HG03097 (cell line): ENCODE measurements at regions not wholly inside any gene's neighbourhood (a gene's known extent, or its start where the extent isn't known, plus 50 kb on each side); places are given as distances from the start of the nearest gene placed in this dataset.

Experiments used
- ATAC-seq: cut with Tn5 transposase; IDR thresholded peaks from one replicate; pipeline ENCODE4 v1.9.1; 2021; ENCODE audit not compliant: unreplicated experiment, low FRiP score

GRCh38 chr12:13843841-13844240 is 137.6 kb downstream of the GRIN2B start:
- ATAC-seq: no peak

GRCh38 chr12:13841358-13841757 is 140.0 kb downstream of the GRIN2B start:
- ATAC-seq: no peak

- no peak for ATAC-seq
Measured at GRCh38 chr12:13839365-13840336, 141.8 kb downstream of the GRIN2B start.

DNA sequence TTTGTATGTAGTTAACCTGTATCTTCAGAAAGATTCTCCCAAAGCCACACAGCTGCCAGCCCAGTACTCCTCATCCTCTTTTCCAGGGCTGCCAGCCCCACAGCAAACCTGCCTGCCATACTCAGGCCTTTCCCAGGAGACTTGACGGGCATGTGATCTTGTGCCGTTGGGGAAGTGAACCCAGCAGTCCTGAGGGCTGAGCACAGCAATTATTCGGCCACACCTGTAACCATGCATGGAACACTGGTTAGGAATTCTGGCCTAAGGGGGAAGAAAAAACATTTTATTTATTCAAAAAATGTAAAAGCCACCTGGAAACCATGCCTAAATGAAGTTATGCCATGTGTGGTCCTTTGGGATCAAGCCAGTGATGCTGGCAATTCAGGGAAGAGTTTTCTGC is 145.3 kb downstream of the GRIN2B start:
- no peak for ATAC-seq

GRCh38 chr12:13835652-13836051 is 145.8 kb downstream of the GRIN2B start:
- ATAC-seq: no peak

- ATAC-seq: no peak
Measured at GRCh38 chr12:13834241-13834640, 147.2 kb downstream of the GRIN2B start.

DNA sequence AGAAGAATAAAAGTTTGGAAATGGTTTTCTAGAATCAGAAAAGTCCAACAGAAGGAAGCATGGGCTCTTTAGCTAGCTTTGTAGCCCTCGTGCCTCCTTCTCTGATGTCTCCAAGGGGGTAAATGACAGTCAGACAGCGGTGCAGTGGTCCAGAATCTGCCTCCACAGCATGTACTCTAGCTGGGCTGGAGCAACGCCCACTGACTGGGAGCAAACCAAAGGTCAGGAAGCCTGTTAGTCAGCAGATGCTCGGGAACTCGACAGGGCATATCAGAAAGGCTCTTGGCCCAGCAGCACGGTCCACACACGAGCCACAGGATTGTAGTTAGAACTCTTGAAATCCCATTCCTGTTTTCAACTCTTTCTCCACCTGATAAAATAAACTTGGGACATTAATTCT is 164.3 kb downstream of the GRIN2B start:
- ATAC-seq: no peak

DNA sequence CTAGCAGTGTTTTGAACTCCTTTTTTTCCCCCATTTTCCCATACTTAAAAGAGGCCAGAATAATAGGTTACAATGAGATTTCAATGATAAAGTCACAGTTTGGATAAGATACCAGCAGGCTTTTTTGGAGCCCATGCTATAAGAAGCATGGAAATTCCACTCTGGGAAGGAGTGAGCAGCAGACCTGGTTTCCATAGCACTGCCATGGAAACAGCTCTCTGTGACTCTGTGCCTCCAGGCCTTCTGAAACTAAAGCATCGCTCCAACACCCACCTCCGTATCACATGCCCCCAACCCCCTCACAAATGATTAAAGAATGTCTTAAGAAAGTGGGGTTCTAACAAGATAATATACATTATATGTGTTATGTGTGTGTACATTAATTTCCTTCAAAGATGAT is 165.0 kb downstream of the GRIN2B start:
- ATAC-seq: no peak

GRCh38 chr12:13812168-13812567 is 169.2 kb downstream of the GRIN2B start:
- ATAC-seq: no peak

GRCh38 chr12:13811061-13811460 is 170.3 kb downstream of the GRIN2B start:
- ATAC-seq: no peak

GRCh38 chr12:13805041-13805440 is 176.4 kb downstream of the GRIN2B start:
- no peak for ATAC-seq

- ATAC-seq: no peak
Measured at GRCh38 chr12:13801543-13801942, 179.9 kb downstream of the GRIN2B start.

GRCh38 chr12:13799574-13799973 is 181.8 kb downstream of the GRIN2B start:
- no peak for ATAC-seq

DNA sequence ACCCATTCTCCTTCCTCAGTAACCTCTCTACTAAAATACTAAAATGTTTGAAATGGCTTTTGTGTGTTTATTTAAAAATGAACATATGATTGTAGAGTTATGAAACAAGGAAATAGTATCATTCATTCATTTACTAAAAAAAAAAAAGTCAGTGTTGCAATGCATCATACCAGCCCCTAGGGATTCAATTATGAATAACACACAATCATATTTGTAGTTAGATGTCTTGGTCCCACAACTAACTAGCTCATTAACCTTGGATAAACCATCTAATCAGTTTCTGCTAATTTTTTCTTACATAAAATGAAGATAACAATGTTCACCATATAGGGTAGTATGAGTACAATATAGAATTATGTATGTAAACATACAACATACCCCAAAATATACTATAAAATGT is 183.2 kb downstream of the GRIN2B start:
- ATAC-seq: no peak

- ATAC-seq: no peak
Measured at GRCh38 chr12:13794706-13795105, 186.7 kb downstream of the GRIN2B start.

- ATAC-seq: no peak
Measured at GRCh38 chr12:13790317-13790716, 191.1 kb downstream of the GRIN2B start.

- ATAC-seq: no peak
Measured at GRCh38 chr12:13788626-13789025, 192.8 kb downstream of the GRIN2B start.

- no peak for ATAC-seq
Measured at GRCh38 chr12:13786646-13787045, 194.8 kb downstream of the GRIN2B start.

GRCh38 chr12:13784504-13784903 is 196.9 kb downstream of the GRIN2B start:
- ATAC-seq: no peak

GRCh38 chr12:13780453-13780852 is 200.9 kb downstream of the GRIN2B start:
- no peak for ATAC-seq

DNA sequence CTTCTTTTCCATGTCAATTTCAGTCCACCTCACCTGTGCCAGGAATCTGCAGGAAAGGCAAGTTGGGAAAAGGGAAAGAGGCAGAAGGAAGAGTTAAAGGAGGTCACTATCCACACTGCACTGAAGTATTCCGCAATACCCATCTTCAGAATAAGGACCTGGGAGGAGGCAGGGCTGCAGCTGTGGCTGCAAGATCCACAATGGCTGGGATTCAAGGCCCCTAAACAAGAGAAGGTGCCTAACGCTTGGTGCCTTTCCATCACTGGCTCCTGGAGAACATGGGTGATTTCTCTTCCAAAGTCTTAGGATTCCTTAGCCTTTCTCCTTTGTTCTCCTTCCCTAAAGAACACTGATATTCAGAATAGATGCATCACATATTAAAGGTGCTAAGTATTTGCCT is 204.0 kb downstream of the GRIN2B start:
- ATAC-seq: no peak

DNA sequence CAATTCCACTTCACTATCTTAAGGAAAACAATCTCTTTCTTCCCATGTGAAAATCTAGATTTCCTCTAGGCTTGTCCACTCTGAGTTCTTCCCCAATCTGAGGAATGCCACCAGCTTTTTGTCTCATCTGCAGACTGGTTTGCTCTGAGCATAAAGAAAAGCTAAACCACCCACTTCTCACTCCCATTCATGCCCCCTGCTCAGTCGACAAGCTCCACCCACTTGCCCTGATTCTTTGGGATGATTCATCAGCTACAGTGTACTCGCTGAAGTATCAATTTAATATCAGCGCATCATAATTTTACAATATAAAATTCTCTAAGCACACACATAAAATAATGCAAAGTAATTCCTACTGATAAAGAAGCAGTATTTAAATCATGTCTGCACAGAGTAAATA is 209.1 kb downstream of the GRIN2B start:
- no peak for ATAC-seq
